Liver (tissue), 7 donors: ENCODE measurements at regions not wholly inside any gene's neighbourhood (a gene's known extent, or its start where the extent isn't known, plus 50 kb on each side); places are given as distances from the start of the nearest gene placed in this dataset.

Experiments
- DNase-seq: peaks from one replicate; pipeline ENCODE4 v3.0.0-alpha.2; 2017; ENCODE audit warnings: low spot score
- H3K27ac ChIP-seq, 2 donors: one replicate each; pipeline ENCODE4 v1.7.0; 2013; ENCODE audit warnings: inconsistent platforms in 2 of 2, low read length in 2 of 2, control low read depth in 1 of 2, low read depth in 1 of 2, mild to moderate bottlenecking in 1 of 2
- H3K27me3 ChIP-seq, 4 donors: one replicate each; pipeline versions ENCODE4 v1.6.1 to v1.7.0; 2013; ENCODE audit warnings: low read length in 3 of 4, inconsistent platforms in 1 of 4, mild to moderate bottlenecking in 1 of 4, moderate library complexity in 1 of 4; ENCODE audit not compliant: control insufficient read depth in 4 of 4, insufficient read depth in 4 of 4
- H3K36me3 ChIP-seq, 4 donors: one replicate each; pipeline versions ENCODE4 v1.6.1 to v1.7.0; 2013; ENCODE audit warnings: low read length in 3 of 4, mild to moderate bottlenecking in 3 of 4, low read depth in 1 of 4, moderate library complexity in 1 of 4; ENCODE audit not compliant: control insufficient read depth in 4 of 4, insufficient read depth in 3 of 4
- H3K4me1 ChIP-seq, 4 donors: one replicate each; pipeline versions ENCODE4 v1.6.1 to v1.7.0; 2013; ENCODE audit warnings: low read length in 3 of 4, mild to moderate bottlenecking in 3 of 4, moderate library complexity in 1 of 4; ENCODE audit not compliant: control insufficient read depth in 4 of 4, insufficient read depth in 4 of 4
- H3K4me3 ChIP-seq, 3 donors: one replicate each; pipeline versions ENCODE4 v1.6.1 to v1.7.0; 2013; ENCODE audit warnings: low read length in 3 of 3, control low read depth in 1 of 3, low read depth in 1 of 3, mild to moderate bottlenecking in 1 of 3
- H3K9ac ChIP-seq, 2 donors: one replicate each; pipeline ENCODE4 v1.7.0; 2013; ENCODE audit warnings: low read length in 2 of 2, mild to moderate bottlenecking in 2 of 2, moderate library complexity in 2 of 2, control low read depth in 1 of 2, low read depth in 1 of 2
- H3K9me3 ChIP-seq, 4 donors: one replicate each; pipeline versions ENCODE4 v1.6.1 to v1.7.0; 2013; ENCODE audit warnings: low read length in 3 of 4; ENCODE audit not compliant: control insufficient read depth in 4 of 4
- ATF3 ChIP-seq: IDR thresholded peaks from 2 replicates; pipeline ENCODE4 v1.6.1; 2016; ENCODE audit warnings: antibody characterized with exemption
- EGR1 ChIP-seq, 2 donors: IDR thresholded peaks; 2 replicates each; pipeline ENCODE4 v1.6.1; 2016 to 2018; ENCODE audit warnings: antibody characterized with exemption in 2 of 2, low read depth in 2 of 2
- FOXA1 ChIP-seq: IDR thresholded peaks from 2 replicates; pipeline ENCODE4 v1.6.1; 2016; ENCODE audit warnings: antibody characterized with exemption
- FOXA2 ChIP-seq: IDR thresholded peaks from 2 replicates; pipeline ENCODE4 v1.6.1; 2016; ENCODE audit warnings: antibody characterized with exemption
- GABPA ChIP-seq, 2 donors: IDR thresholded peaks in 1 of 2; conservative IDR thresholded peaks in 1 of 2; 2 replicates each; pipeline ENCODE4 v1.6.1; 2016; ENCODE audit warnings: antibody characterized with exemption in 2 of 2, mild to moderate bottlenecking in 1 of 2, moderate library complexity in 1 of 2
- HNF4A ChIP-seq, 2 donors: conservative IDR thresholded peaks; 2 replicates each; pipeline ENCODE4 v1.6.1; 2016; ENCODE audit warnings: antibody characterized with exemption in 2 of 2, mild to moderate bottlenecking in 2 of 2
- JUND ChIP-seq, 2 donors: IDR thresholded peaks; 2 replicates each; pipeline ENCODE4 v1.6.1; 2016; ENCODE audit warnings: antibody characterized with exemption in 2 of 2
- MAX ChIP-seq: IDR thresholded peaks from 2 replicates; pipeline ENCODE4 v1.6.1; 2016; ENCODE audit warnings: antibody characterized with exemption
- NR2F2 ChIP-seq: IDR thresholded peaks from 2 replicates; pipeline ENCODE4 v1.6.1; 2016; ENCODE audit warnings: antibody characterized with exemption
- RAD21 ChIP-seq, 2 donors: IDR thresholded peaks; 2 replicates each; pipeline ENCODE4 v1.6.1; 2016; ENCODE audit warnings: antibody characterized with exemption in 2 of 2, mild to moderate bottlenecking in 2 of 2
- SP1 ChIP-seq: IDR thresholded peaks from 2 replicates; pipeline ENCODE4 v1.6.1; 2018; ENCODE audit warnings: antibody characterized with exemption, mild to moderate bottlenecking
- TAF1 ChIP-seq: conservative IDR thresholded peaks from 2 replicates; pipeline ENCODE4 v1.6.1; 2016; ENCODE audit warnings: antibody characterized with exemption, mild to moderate bottlenecking
- YY1 ChIP-seq: IDR thresholded peaks from 2 replicates; pipeline ENCODE4 v1.6.1; 2016; ENCODE audit warnings: antibody characterized with exemption, mild to moderate bottlenecking
- ZBTB33 ChIP-seq: IDR thresholded peaks from 2 replicates; pipeline ENCODE4 v1.6.1; 2016; ENCODE audit warnings: antibody characterized with exemption
- WGBS: extraction: QIAGEN DNeasy Blood & Tissue Kit; methylation state at CpG from one replicate; pipeline ENCODE4 v1.1.7; 2013; 5-methylcytosine and 5-hydroxymethylcytosine counted together
- TF ChIP-seq, protein P1 (sequence below): IDR thresholded peaks from 2 replicates; pipeline ENCODE4 v1.6.1; 2016; ENCODE audit warnings: antibody characterized with exemption, mild to moderate bottlenecking
- donor health status: healthy.
- donor health status: healthy.
- donor health status: healthy.
- donor health status: healthy.

DNA sequence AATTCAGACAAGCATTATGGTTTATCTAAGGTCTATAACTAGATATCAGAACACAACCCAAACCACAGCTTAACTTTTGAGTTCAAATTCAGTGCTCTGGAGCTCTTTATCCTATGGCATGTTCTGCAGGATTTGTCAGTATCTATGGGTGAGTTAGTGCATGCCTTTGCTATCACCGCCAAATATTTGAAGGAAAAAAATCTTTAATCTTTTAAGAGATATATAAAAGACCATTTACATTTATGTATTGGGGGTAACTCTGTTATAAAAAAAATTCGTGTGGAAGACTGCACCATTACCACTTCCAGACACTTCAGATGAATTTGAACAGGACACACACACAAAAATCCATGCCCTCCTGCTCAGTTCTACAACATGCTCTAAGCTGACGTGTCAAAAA, 313.5 kb upstream of the CHORDC1 start:
- Histone ChIP-seq H3K9me3 (no peaks in the 10 kb centered on the region), H3K27ac (no peak overlapping the region), H3K9ac (no peak overlapping the region), H3K27me3 (no peaks in the 10 kb centered on the region), H3K4me3 (no peak overlapping the region), H3K4me1 (no peaks in the 10 kb centered on the region), H3K36me3 (no peaks in the 10 kb centered on the region)
- TF ChIP-seq FOXA1 (no peak), JUND (IDR thresholded peaks at IDR 0.05) (no peak), NR2F2 (no peak), EGR1 (IDR thresholded peaks at IDR 0.05; ENCODE audit: low read depth in 2 of 2) (no peak), MAX (no peak), SP1 (no peak), GABPA (IDR thresholded peaks at IDR 0.05 in 1 of 2, conservative IDR thresholded peaks at IDR 0.05 in 1 of 2) (no peak), FOXA2 (no peak)
- TF ChIP-seq, protein P1, sequence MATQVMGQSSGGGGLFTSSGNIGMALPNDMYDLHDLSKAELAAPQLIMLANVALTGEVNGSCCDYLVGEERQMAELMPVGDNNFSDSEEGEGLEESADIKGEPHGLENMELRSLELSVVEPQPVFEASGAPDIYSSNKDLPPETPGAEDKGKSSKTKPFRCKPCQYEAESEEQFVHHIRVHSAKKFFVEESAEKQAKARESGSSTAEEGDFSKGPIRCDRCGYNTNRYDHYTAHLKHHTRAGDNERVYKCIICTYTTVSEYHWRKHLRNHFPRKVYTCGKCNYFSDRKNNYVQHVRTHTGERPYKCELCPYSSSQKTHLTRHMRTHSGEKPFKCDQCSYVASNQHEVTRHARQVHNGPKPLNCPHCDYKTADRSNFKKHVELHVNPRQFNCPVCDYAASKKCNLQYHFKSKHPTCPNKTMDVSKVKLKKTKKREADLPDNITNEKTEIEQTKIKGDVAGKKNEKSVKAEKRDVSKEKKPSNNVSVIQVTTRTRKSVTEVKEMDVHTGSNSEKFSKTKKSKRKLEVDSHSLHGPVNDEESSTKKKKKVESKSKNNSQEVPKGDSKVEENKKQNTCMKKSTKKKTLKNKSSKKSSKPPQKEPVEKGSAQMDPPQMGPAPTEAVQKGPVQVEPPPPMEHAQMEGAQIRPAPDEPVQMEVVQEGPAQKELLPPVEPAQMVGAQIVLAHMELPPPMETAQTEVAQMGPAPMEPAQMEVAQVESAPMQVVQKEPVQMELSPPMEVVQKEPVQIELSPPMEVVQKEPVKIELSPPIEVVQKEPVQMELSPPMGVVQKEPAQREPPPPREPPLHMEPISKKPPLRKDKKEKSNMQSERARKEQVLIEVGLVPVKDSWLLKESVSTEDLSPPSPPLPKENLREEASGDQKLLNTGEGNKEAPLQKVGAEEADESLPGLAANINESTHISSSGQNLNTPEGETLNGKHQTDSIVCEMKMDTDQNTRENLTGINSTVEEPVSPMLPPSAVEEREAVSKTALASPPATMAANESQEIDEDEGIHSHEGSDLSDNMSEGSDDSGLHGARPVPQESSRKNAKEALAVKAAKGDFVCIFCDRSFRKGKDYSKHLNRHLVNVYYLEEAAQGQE, result no peak
- WGBS, result 49% methylated on average over 3 of the region's 3 CpGs
- no peak for DNase-seq

DNA sequence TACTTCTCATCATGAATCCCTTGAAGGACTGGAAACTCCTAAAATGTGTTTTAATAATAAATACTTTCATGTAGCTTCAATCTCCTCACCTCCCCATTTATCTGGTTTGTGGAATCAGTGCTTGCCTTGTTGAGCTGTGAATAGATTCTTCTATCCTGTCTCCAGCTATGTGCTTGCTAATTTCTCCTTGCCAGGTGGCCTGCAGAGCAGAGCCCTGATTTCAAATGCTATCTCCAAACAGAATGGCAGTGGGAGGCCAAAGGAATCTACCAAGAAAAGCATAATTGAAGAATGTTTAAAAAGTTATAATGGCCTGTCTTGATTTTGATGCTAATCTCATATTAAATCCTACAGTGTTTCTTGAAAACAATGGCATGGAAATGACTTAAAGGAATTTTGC, 309.3 kb upstream of the CHORDC1 start:
- Histone ChIP-seq H3K27ac (no peak overlapping the region), H3K4me3 (no peak overlapping the region), H3K9me3 (no peaks in the 10 kb centered on the region), H3K27me3 (no peaks in the 10 kb centered on the region), H3K36me3 (no peaks in the 10 kb centered on the region), H3K9ac (no peak overlapping the region), H3K4me1 (no peaks in the 10 kb centered on the region)
- TF ChIP-seq JUND (IDR thresholded peaks at IDR 0.05), result no peak
- TF ChIP-seq YY1, result no peak
- TF ChIP-seq RAD21 (IDR thresholded peaks at IDR 0.05), result no peak
- no peak for TF ChIP-seq ZBTB33
- no peak for TF ChIP-seq MAX
- TF ChIP-seq FOXA2, result no peak
- no peak for DNase-seq

- no peaks in the 10 kb centered on the region for H3K9me3 ChIP-seq
- 71% methylated on average over 1 of the region's 1 CpG for WGBS
- no peaks in the 10 kb centered on the region for H3K27me3 ChIP-seq
- TF ChIP-seq YY1 (no peak), TAF1 (no peak), MAX (no peak), GABPA (IDR thresholded peaks at IDR 0.05 in 1 of 2, conservative IDR thresholded peaks at IDR 0.05 in 1 of 2) (no peak), FOXA2 (no peak), RAD21 (IDR thresholded peaks at IDR 0.05) (no peak), EGR1 (IDR thresholded peaks at IDR 0.05; ENCODE audit: low read depth in 2 of 2) (no peak), NR2F2 (no peak), ATF3 (no peak), ZBTB33 (no peak), FOXA1 (no peak), HNF4A (conservative IDR thresholded peaks at IDR 0.05) (no peak)
- TF ChIP-seq, protein P1, result no peak
Observed at GRCh38 chr11:90531001-90531400, 308.2 kb upstream of the CHORDC1 start.

More at GRCh38 chr11:90531001-90531400, 308.2 kb upstream of the CHORDC1 start:
- no peaks in the 10 kb centered on the region for H3K4me1 ChIP-seq
- H3K9ac ChIP-seq, result no peak overlapping the region
- H3K27ac ChIP-seq, result no peak overlapping the region
- H3K4me3 ChIP-seq, result no peak overlapping the region
- H3K36me3 ChIP-seq, result no peaks in the 10 kb centered on the region
- DNase-seq, result no peak
